Common myeloid progenitor, CD34-positive (primary cell): ENCODE measurements at regions not wholly inside any gene's neighbourhood (a gene's known extent, or its start where the extent isn't known, plus 50 kb on each side); places are given as distances from the start of the nearest gene placed in this dataset.

Experiments used
- CTCF ChIA-PET: fragments of 350-600 bp; sonication (Branson Sonifier 250); formaldehyde crosslinking; loops from one replicate; lab custom pipeline; 2021; ENCODE audit warnings: antibody characterized with exemption; lab: Charles Lee
- POLR2A ChIA-PET: fragments of 350-600 bp; sonication (Branson Sonifier 250); formaldehyde crosslinking; loops from one replicate; lab custom pipeline; 2021; ENCODE audit warnings: antibody characterized with exemption; lab: Charles Lee
- DNase-seq, 3 donors: peaks; one replicate each; pipeline versions ENCODE4 v3.0.0 to v3.0.0-alpha.2; 2013
- H3K27ac ChIP-seq, 2 experiments: 1 replicate in 1 of 2; 2 replicates in 1 of 2; pipeline ENCODE4 v1.7.0; 2013; ENCODE audit warnings: inconsistent platforms in 2 of 2, low read length in 2 of 2, mild to moderate bottlenecking in 2 of 2, low read depth in 1 of 2, moderate library complexity in 1 of 2; ENCODE audit not compliant: severe bottlenecking in 2 of 2, insufficient read depth in 1 of 2, poor library complexity in 1 of 2
- H3K27me3 ChIP-seq, 5 experiments: replicated peaks in 2 of 5; 1 replicate in 3 of 5; 2 replicates in 2 of 5; pipeline versions ENCODE4 v1.6.1 to v1.7.0; 2013; ENCODE audit warnings: low read length in 4 of 5, mild to moderate bottlenecking in 2 of 5, moderate library complexity in 2 of 5, inconsistent platforms in 1 of 5; ENCODE audit not compliant: insufficient read depth in 5 of 5, control insufficient read depth in 4 of 5
- H3K36me3 ChIP-seq, 4 experiments: 1 replicate in 2 of 4; 2 replicates in 2 of 4; pipeline versions ENCODE4 v1.6.1 to v1.7.0; 2013; ENCODE audit warnings: low read length in 3 of 4, control low read depth in 1 of 4, mild to moderate bottlenecking in 1 of 4; ENCODE audit not compliant: control insufficient read depth in 4 of 4, insufficient read depth in 4 of 4
- H3K4me1 ChIP-seq, 4 experiments: 1 replicate in 3 of 4; 2 replicates in 1 of 4; pipeline versions ENCODE4 v1.6.1 to v1.7.1; 2013; ENCODE audit warnings: low read length in 3 of 4, mild to moderate bottlenecking in 3 of 4, control low read depth in 1 of 4, inconsistent platforms in 1 of 4, moderate library complexity in 1 of 4; ENCODE audit not compliant: control insufficient read depth in 4 of 4, insufficient read depth in 4 of 4; ENCODE audit errors: control extremely low read depth in 1 of 4
- H3K4me3 ChIP-seq, 7 experiments: 1 replicate in 4 of 7; 2 replicates in 3 of 7; pipeline versions ENCODE4 v1.5.1 to v1.7.0; 2013; ENCODE audit warnings: mild to moderate bottlenecking in 7 of 7, low read length in 6 of 7, moderate library complexity in 6 of 7, inconsistent platforms in 2 of 7, low read depth in 2 of 7, control low read depth in 1 of 7; ENCODE audit not compliant: insufficient read depth in 4 of 7, control insufficient read depth in 1 of 7; ENCODE audit errors: extremely low read depth in 1 of 7
- H3K9me3 ChIP-seq, 5 experiments: 1 replicate in 4 of 5; 2 replicates in 1 of 5; pipeline versions ENCODE4 v1.6.1 to v1.7.1; 2013; ENCODE audit warnings: low read length in 4 of 5, mild to moderate bottlenecking in 2 of 5, inconsistent platforms in 1 of 5, low read depth in 1 of 5, moderate library complexity in 1 of 5; ENCODE audit not compliant: control insufficient read depth in 4 of 5, insufficient read depth in 2 of 5; ENCODE audit errors: control extremely low read depth in 1 of 5
- WGBS: methylation state at CpG from one replicate; pipeline ENCODE4 v1.1.5; 2013; ENCODE audit not compliant: insufficient coverage; 5-methylcytosine and 5-hydroxymethylcytosine counted together

GRCh38 chr2:2698182-2699120 lies 367.4 kb upstream of the MYT1L start:
- no peak overlapping the region for H3K27ac ChIP-seq
- DNase-seq: peak; percentile 72 to 87 (median 85)
- H3K4me3 ChIP-seq: no peak overlapping the region
- no peaks in the 10 kb centered on the region for H3K9me3 ChIP-seq
- H3K36me3 ChIP-seq: no peaks in the 10 kb centered on the region
- ChIA-PET POLR2A (no interaction called here), CTCF (interaction anchor here (0.5 to 1.9 kb wide), 13 partner anchors 8 to 1182 kb away, joined by 3 to 6 read pairs (median 3); no protein-coding TSS in a partner anchor)
- H3K27me3 ChIP-seq: no peaks in the 10 kb centered on the region
- H3K4me1 ChIP-seq: peaks cover 0 to 17% (median 10%) of the 10 kb centered on the region in 4 experiments
- WGBS: 78% methylated on average over 21 of the region's 24 CpGs

- ChIA-PET CTCF (interaction anchor here (1.0 to 1.9 kb wide), 5 partner anchors 9 to 50 kb away, joined by 4 to 6 read pairs (median 4); no protein-coding TSS in a partner anchor), POLR2A (no interaction called here)
- no peak overlapping the region for H3K4me3 ChIP-seq
- no peaks in the 10 kb centered on the region for H3K36me3 ChIP-seq
- no peak overlapping the region for H3K27ac ChIP-seq
- peaks cover 0 to 4% (median 0%) of the 10 kb centered on the region in 4 experiments for H3K4me1 ChIP-seq
- 95% methylated on average over 12 of the region's 13 CpGs for WGBS
- H3K9me3 ChIP-seq: no peaks in the 10 kb centered on the region
- no peaks in the 10 kb centered on the region for H3K27me3 ChIP-seq
- peak in 1 of 3 donors; percentile 17 for DNase-seq
These were observed 365.8 kb upstream of the MYT1L start for GRCh38 chr2:2696733-2697455.

- Histone ChIP-seq H3K27ac (no peak overlapping the region), H3K9me3 (no peaks in the 10 kb centered on the region), H3K4me1 (peaks cover 0 to 4% (median 0%) of the 10 kb centered on the region in 4 experiments), H3K36me3 (no peaks in the 10 kb centered on the region), H3K4me3 (no peak overlapping the region), H3K27me3 (no peaks in the 10 kb centered on the region)
- DNase-seq: no peak
- ChIA-PET CTCF (interaction anchor here (1.0 to 1.3 kb wide), 3 partner anchors 8 to 50 kb away, joined by 4 to 6 read pairs (median 4); no protein-coding TSS in a partner anchor), POLR2A (no interaction called here)
- 88% methylated on average over 5 of the region's 5 CpGs for WGBS
These were observed 365.2 kb upstream of the MYT1L start for GRCh38 chr2:2696325-2696724.

- POLR2A ChIA-PET: no interaction called here
- no peak overlapping the region for H3K4me3 ChIP-seq
- no peaks in the 10 kb centered on the region for H3K36me3 ChIP-seq
- no peaks in the 10 kb centered on the region for H3K9me3 ChIP-seq
- H3K27me3 ChIP-seq: no peaks in the 10 kb centered on the region
- H3K4me1 ChIP-seq: peaks cover 0 to 7% (median 0%) of the 10 kb centered on the region in 4 experiments
- CTCF ChIA-PET: interaction anchor here (0.8 kb wide), 1 partner anchor 28 kb away, joined by 4 read pairs; no protein-coding TSS in a partner anchor
- 98% methylated on average over 9 of the region's 13 CpGs for WGBS
- no peak overlapping the region for H3K27ac ChIP-seq
- DNase-seq: no peak
These were observed 363.7 kb upstream of the MYT1L start for GRCh38 chr2:2694746-2695145.

- ChIA-PET CTCF (interaction anchor here (1.1 kb wide), 1 partner anchor 12 kb away, joined by 3 read pairs; no protein-coding TSS in a partner anchor), POLR2A (no interaction called here)
- Histone ChIP-seq H3K27me3 (no peaks in the 10 kb centered on the region), H3K4me1 (peaks cover 0 to 14% (median 10%) of the 10 kb centered on the region in 4 experiments), H3K4me3 (no peak overlapping the region), H3K27ac (no peak overlapping the region), H3K9me3 (no peaks in the 10 kb centered on the region), H3K36me3 (no peaks in the 10 kb centered on the region)
- WGBS: 98% methylated on average over 18 of the region's 21 CpGs
- DNase-seq: no peak
These were observed 361.7 kb upstream of the MYT1L start for GRCh38 chr2:2692599-2693389.

- Histone ChIP-seq H3K4me3 (no peak overlapping the region), H3K36me3 (no peaks in the 10 kb centered on the region)
These were observed 360.3 kb upstream of the MYT1L start for GRCh38 chr2:2691419-2691818.

More at GRCh38 chr2:2691419-2691818, 360.3 kb upstream of the MYT1L start:
- ChIA-PET POLR2A (no interaction called here), CTCF (no interaction called here)
- DNase-seq: no peak
- no peaks in the 10 kb centered on the region for H3K27me3 ChIP-seq
- no peaks in the 10 kb centered on the region for H3K9me3 ChIP-seq
- H3K4me1 ChIP-seq: peaks cover 0 to 28% (median 23%) of the 10 kb centered on the region in 4 experiments
- H3K27ac ChIP-seq: no peak overlapping the region
- 97% methylated on average over 10 of the region's 10 CpGs for WGBS
